CD14-positive monocyte (primary cell): ENCODE measurements at regions not wholly inside any gene's neighbourhood (a gene's known extent, or its start where the extent isn't known, plus 50 kb on each side); places are given as distances from the start of the nearest gene placed in this dataset.

Experiments used
- DNase-seq, 3 donors: peaks; one replicate each; pipeline ENCODE4 v3.0.0-alpha.2; 2011 to 2022
- H2AFZ ChIP-seq: 2 replicates; pipeline ENCODE4 v1.6.0; 2012; ENCODE audit warnings: mild to moderate bottlenecking, low read depth, low read length, inconsistent platforms; ENCODE audit not compliant: insufficient read depth, poor library complexity, severe bottlenecking
- H3K27ac ChIP-seq, 2 donors: 1 replicate in 1 of 2; 2 replicates in 1 of 2; pipeline ENCODE4 v1.5.1; 2012 to 2013; ENCODE audit warnings: low read length in 2 of 2, control low read depth in 1 of 2, inconsistent platforms in 1 of 2, low read depth in 1 of 2, mild to moderate bottlenecking in 1 of 2
- H3K27me3 ChIP-seq, 2 donors: one replicate each; pipeline versions ENCODE4 v1.6.0 to v1.6.1; 2011 to 2013; ENCODE audit warnings: low read length in 2 of 2; ENCODE audit not compliant: control insufficient read depth in 2 of 2, insufficient read depth in 2 of 2
- H3K36me3 ChIP-seq, 2 donors: replicated peaks in 1 of 2; 1 replicate in 1 of 2; 2 replicates in 1 of 2; pipeline versions ENCODE4 v1.5.1 to v1.6.1; 2012 to 2013; ENCODE audit warnings: low read length in 2 of 2, control low read depth in 1 of 2, inconsistent platforms in 1 of 2, mild to moderate bottlenecking in 1 of 2; ENCODE audit not compliant: insufficient read depth in 2 of 2, control insufficient read depth in 1 of 2
- H3K4me1 ChIP-seq, 2 donors: 1 replicate in 1 of 2; 2 replicates in 1 of 2; pipeline versions ENCODE4 v1.5.1 to v1.6.1; 2012 to 2013; ENCODE audit warnings: low read length in 2 of 2, control low read depth in 1 of 2, inconsistent platforms in 1 of 2, mild to moderate bottlenecking in 1 of 2, moderate library complexity in 1 of 2; ENCODE audit not compliant: insufficient read depth in 2 of 2, control insufficient read depth in 1 of 2
- H3K4me2 ChIP-seq: replicated peaks from 2 replicates; pipeline ENCODE3; 2012; ENCODE audit warnings: low read length, moderate library complexity, mild to moderate bottlenecking; ENCODE audit not compliant: poor library complexity, severe bottlenecking; ENCODE audit errors: extremely low read depth
- H3K4me3 ChIP-seq, 3 experiments: fragments of 200-600 bp in 1 of 3; sonication (generic) in 1 of 3; replicated peaks in 1 of 3; 1 replicate in 2 of 3; 2 replicates in 1 of 3; pipeline ENCODE4 v1.5.1; 2011 to 2013; ENCODE audit warnings: low read length in 3 of 3, mild to moderate bottlenecking in 3 of 3, control low read depth in 2 of 3, low read depth in 2 of 3, inconsistent platforms in 1 of 3, moderate library complexity in 1 of 3
- H3K79me2 ChIP-seq: 2 replicates; pipeline ENCODE4 v1.6.0; 2012; ENCODE audit warnings: mild to moderate bottlenecking, control low read depth, inconsistent platforms, low read length, moderate library complexity; ENCODE audit not compliant: insufficient read depth
- H3K9ac ChIP-seq: 2 replicates; pipeline ENCODE4 v1.6.0; 2017; ENCODE audit warnings: low read length, mild to moderate bottlenecking; ENCODE audit not compliant: insufficient read depth, poor library complexity, severe bottlenecking
- H3K9me3 ChIP-seq, 2 donors: replicated peaks in 1 of 2; 1 replicate in 1 of 2; 2 replicates in 1 of 2; pipeline versions ENCODE4 v1.5.1 to v1.6.1; 2012 to 2013; ENCODE audit warnings: low read length in 2 of 2, control low read depth in 1 of 2; ENCODE audit not compliant: control insufficient read depth in 1 of 2, insufficient read depth in 1 of 2
- H4K20me1 ChIP-seq: 2 replicates; pipeline ENCODE4 v1.6.0; 2012; ENCODE audit warnings: mild to moderate bottlenecking, low read length, control low read depth, moderate library complexity; ENCODE audit not compliant: insufficient read depth
- H3K27ac Mint-ChIP-seq, 7 donors: one replicate each; pipeline ENCODE4 v1.8.0; 2020; ENCODE audit warnings: mild to moderate bottlenecking in 7 of 7, mixed read lengths in 7 of 7, moderate library complexity in 6 of 7, inconsistent platforms in 2 of 7
- H3K27me3 Mint-ChIP-seq, 3 donors: one replicate each; pipeline ENCODE4 v1.8.0; 2021 to 2022; ENCODE audit warnings: low read depth in 3 of 3, mild to moderate bottlenecking in 3 of 3, mixed read lengths in 3 of 3, moderate library complexity in 3 of 3, inconsistent platforms in 1 of 3
- H3K36me3 Mint-ChIP-seq, 2 donors: one replicate each; pipeline ENCODE4 v1.8.0; 2020; ENCODE audit warnings: mixed read lengths in 2 of 2, inconsistent platforms in 1 of 2, mild to moderate bottlenecking in 1 of 2
- H3K4me1 Mint-ChIP-seq: one replicate; pipeline ENCODE4 v1.8.0; 2020; ENCODE audit warnings: mild to moderate bottlenecking, mixed read lengths
- H3K4me3 Mint-ChIP-seq, 2 donors: one replicate each; pipeline ENCODE4 v1.8.0; 2020; ENCODE audit warnings: mild to moderate bottlenecking in 2 of 2, mixed read lengths in 2 of 2, moderate library complexity in 1 of 2
- H3K9me3 Mint-ChIP-seq, 7 donors: one replicate each; pipeline ENCODE4 v1.8.0; 2020 to 2022; ENCODE audit warnings: mixed read lengths in 7 of 7, mild to moderate bottlenecking in 6 of 7, moderate library complexity in 6 of 7, inconsistent platforms in 2 of 7
- CTCF ChIP-seq: fragments of 200-600 bp; IDR thresholded peaks from one replicate; pipeline ENCODE4 v1.8.0; 2022; ENCODE audit warnings: antibody characterized with exemption, mild to moderate bottlenecking
- WGBS: methylation state at CpG from one replicate; pipeline ENCODE4 v1.1.5; 2013; ENCODE audit warnings: missing lambda C conversion rate; ENCODE audit not compliant: insufficient coverage; 5-methylcytosine and 5-hydroxymethylcytosine counted together
- intact Hi-C, 2 donors: fragments of 100-400 bp; cut with micrococcal nuclease; formaldehyde crosslinking; loops; one replicate each; pipeline versions ENCODE4 v1.15.0 to v1.15.1; 2023

GRCh38 chr15:85977586-85977985 lies 102.1 kb upstream of the AGBL1 start:
- no peaks in the 10 kb centered on the region for H3K27me3 ChIP-seq
- no peak overlapping the region for H3K9ac ChIP-seq
- no peak overlapping the region for H3K4me2 ChIP-seq
- peaks cover 7 to 8% of the 10 kb centered on the region in 2 donors for H3K9me3 ChIP-seq
- DNase-seq = no peak
- H3K27ac ChIP-seq = no peak overlapping the region
- no CpG with 5 or more reads among the region's 2 CpGs for WGBS
- no peak overlapping the region for H2AFZ ChIP-seq
- peaks cover 0 to 3% (median 2%) of the 10 kb centered on the region in 3 donors for H3K27me3 Mint-ChIP-seq
- H3K4me1 Mint-ChIP-seq = no peaks in the 10 kb centered on the region
- no peak for TF ChIP-seq CTCF
- intact Hi-C loops = no loop called here
- peaks cover 4 to 31% (median 11%) of the 10 kb centered on the region in 7 donors for H3K9me3 Mint-ChIP-seq
- H4K20me1 ChIP-seq = no peaks in the 10 kb centered on the region
- no peak overlapping the region for H3K27ac Mint-ChIP-seq
- no peak overlapping the region for H3K4me3 ChIP-seq
- no peaks in the 10 kb centered on the region for H3K36me3 Mint-ChIP-seq
- no peaks in the 10 kb centered on the region for H3K79me2 ChIP-seq
- H3K4me3 Mint-ChIP-seq = no peak overlapping the region
- H3K4me1 ChIP-seq = no peaks in the 10 kb centered on the region
- H3K36me3 ChIP-seq = no peaks in the 10 kb centered on the region

- WGBS = 100% methylated on average over 2 of the region's 5 CpGs
- Histone ChIP-seq H3K4me1 (no peaks in the 10 kb centered on the region), H3K27ac (no peak overlapping the region), H3K27me3 (no peaks in the 10 kb centered on the region), H3K4me2 (no peak overlapping the region), H2AFZ (no peak overlapping the region), H3K9me3 (peaks cover 7 to 8% of the 10 kb centered on the region in 2 donors), H3K36me3 (no peaks in the 10 kb centered on the region), H4K20me1 (no peaks in the 10 kb centered on the region), H3K9ac (no peak overlapping the region), H3K79me2 (no peaks in the 10 kb centered on the region), H3K4me3 (no peak overlapping the region)
- Mint-ChIP-seq H3K9me3 (peaks cover 4 to 24% (median 9%) of the 10 kb centered on the region in 7 donors), H3K27me3 (peaks cover 0 to 2% (median 0%) of the 10 kb centered on the region in 3 donors), H3K36me3 (no peaks in the 10 kb centered on the region), H3K4me3 (no peak overlapping the region), H3K27ac (no peak overlapping the region), H3K4me1 (no peaks in the 10 kb centered on the region)
- intact Hi-C loops = no loop called here
- no peak for DNase-seq
- no peak for TF ChIP-seq CTCF
Observed at GRCh38 chr15:85979929-85980328, 99.7 kb upstream of the AGBL1 start.
